ENCODE measurements at regions not wholly inside any gene's neighbourhood (a gene's known extent, or its start where the extent isn't known, plus 50 kb on each side); places are given as distances from the start of the nearest gene placed in this dataset.

DNA sequence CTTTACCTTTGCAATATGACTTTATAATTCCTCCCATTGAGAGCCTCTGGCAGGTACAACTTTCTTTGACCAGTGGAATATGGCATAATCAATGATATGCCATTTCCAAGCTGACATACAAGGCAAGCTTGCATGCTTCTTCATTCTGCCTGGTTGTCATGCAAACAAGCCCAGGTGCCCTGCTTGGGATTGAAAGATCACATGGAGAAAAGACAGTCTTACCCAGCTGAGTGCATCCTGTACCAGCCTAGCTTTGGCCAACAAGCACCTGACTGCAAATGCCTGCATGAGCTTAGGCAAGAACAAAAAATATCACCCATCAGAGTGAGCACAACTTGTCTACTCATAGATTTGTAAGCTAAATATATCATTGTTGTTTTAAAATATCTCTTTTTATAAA, 82.9 kb upstream of the KCND2 start:
- TF ChIP-seq, protein P1, sequence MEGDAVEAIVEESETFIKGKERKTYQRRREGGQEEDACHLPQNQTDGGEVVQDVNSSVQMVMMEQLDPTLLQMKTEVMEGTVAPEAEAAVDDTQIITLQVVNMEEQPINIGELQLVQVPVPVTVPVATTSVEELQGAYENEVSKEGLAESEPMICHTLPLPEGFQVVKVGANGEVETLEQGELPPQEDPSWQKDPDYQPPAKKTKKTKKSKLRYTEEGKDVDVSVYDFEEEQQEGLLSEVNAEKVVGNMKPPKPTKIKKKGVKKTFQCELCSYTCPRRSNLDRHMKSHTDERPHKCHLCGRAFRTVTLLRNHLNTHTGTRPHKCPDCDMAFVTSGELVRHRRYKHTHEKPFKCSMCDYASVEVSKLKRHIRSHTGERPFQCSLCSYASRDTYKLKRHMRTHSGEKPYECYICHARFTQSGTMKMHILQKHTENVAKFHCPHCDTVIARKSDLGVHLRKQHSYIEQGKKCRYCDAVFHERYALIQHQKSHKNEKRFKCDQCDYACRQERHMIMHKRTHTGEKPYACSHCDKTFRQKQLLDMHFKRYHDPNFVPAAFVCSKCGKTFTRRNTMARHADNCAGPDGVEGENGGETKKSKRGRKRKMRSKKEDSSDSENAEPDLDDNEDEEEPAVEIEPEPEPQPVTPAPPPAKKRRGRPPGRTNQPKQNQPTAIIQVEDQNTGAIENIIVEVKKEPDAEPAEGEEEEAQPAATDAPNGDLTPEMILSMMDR (IDR thresholded peaks at IDR 0.05; ENCODE audit: insufficient read depth, low read length, poor library complexity, severe bottlenecking), result no peak
- no peak for TF ChIP-seq EZH2phosphoT487 (conservative IDR thresholded peaks at IDR 0.05; ENCODE audit: low read length)
